Activated naive CD4-positive, alpha-beta T cell (primary cell): ENCODE measurements at regions not wholly inside any gene's neighbourhood (a gene's known extent, or its start where the extent isn't known, plus 50 kb on each side); places are given as distances from the start of the nearest gene placed in this dataset.
"Not testable (repeated sequence)": the region's sequence is repeated elsewhere in the genome, so short reads cannot be mapped to it uniquely, and the experiment has no call there.

Experiments
- DNase-seq, 4 experiments: peaks; one replicate each; lab custom pipeline; 2025; lab: John Stamatoyannopoulos, UW

DNA sequence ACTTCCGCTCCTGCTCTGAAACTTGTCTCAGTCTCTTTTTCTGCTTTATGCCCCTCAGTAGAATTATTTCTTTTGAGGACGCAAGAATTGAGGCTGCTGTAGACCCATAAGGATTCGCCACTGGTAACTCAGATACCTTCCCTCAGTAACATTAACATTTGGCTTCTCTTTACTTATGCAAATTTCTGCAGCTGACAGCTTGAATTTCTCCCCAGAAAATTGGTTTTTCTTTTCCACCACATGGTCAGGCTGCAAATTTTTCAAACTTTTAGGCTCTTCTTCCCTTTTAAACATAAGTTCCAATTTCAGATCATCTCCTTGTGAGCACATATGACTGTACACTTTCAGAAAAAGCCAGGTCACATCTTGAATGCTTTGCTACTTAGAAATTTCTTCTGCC lies 839.3 kb upstream of the GRIA3 start:
- no peak for DNase-seq

DNA sequence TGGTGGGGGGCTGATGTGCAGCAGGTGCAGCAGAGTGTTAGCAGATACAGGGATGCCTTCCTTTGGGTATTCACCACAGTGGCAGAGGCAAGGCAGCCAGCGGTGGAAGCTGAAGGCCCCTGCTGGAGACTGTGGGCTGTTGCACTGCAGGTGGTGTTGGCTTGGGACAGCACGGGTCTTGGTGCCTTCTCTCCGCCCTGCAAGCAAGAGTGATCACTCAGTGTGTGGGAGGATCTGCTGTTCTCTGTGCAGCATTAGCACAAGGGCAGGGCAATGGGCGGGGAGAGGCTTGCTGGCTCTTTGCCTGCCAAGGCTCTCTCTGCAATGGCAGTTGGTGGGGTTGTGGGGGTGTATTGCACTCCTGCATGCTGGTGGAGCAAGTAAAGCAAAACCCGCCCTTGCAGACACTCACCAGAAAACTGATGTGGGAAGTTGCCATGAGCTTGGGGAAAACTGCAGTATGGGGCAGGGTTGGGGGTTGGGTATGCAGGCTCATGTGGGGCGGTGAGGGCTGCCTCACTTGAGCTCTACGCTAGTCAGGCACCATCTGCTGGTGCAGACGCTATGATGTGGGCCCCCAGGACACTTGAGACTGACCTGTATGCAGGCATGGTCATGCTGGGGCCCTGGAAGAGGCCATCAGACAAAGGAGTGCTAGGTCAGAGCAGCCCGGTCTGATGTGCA lies 820.8 kb upstream of the GRIA3 start:
- DNase-seq = no peak

- not testable (repeated sequence) for DNase-seq
Observed at GRCh38 chrX:122375533-122375932, 808.5 kb upstream of the GRIA3 start.

DNA sequence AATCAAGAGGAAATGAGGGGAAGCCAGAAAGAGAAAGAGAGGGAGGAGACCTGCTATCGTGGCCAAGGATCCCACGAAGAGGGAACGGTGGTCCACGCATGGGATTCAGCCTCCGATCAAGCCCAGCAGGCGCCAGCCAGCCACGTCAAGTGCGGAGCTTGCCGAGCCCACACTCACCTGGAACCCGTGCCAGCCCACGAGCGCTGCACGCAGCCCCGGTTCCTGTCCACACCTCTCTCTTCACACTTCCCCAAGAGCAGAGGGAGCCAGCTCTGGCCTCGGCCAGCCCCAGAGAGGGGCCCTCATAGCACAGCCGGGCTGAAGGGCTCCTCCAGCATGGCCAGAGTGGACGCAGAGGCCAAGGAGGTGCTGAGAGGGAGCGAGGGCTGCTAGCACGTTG lies 795.1 kb upstream of the GRIA3 start:
- no peak for DNase-seq

- DNase-seq = no peak
Observed at GRCh38 chrX:122418758-122419157, 765.3 kb upstream of the GRIA3 start.

DNA sequence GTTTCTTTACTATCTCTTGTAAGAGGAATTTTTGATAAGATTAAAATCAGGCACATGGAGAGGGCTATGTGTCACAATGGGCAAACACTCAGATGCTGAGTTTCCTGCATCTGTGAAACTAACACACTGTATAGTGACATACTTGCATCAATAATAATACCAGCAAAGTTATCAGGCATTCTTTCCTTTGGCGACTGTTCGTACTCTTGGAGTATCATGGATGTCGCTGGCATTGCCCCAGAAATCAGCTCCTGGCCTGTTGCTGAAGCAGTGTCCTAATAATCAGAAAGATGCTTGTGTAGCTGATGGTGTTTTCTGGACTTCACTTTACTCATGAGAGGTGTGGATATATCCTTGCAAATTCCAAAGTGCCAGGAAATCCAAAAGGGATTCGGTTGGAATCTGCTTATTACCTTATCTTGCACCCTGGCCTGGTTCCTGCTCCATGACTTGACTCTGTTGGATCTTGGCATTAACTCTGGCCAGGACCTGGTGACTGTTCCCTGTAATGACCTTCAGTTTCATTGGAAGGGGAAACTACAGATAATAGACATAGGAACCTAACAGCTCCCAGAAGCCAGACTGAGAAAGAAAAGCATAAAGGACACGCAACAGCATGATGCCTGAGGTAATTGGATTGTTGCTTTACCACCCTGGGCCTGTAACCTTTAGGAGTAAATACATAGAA lies 762.5 kb upstream of the GRIA3 start:
- DNase-seq = no peak

DNA sequence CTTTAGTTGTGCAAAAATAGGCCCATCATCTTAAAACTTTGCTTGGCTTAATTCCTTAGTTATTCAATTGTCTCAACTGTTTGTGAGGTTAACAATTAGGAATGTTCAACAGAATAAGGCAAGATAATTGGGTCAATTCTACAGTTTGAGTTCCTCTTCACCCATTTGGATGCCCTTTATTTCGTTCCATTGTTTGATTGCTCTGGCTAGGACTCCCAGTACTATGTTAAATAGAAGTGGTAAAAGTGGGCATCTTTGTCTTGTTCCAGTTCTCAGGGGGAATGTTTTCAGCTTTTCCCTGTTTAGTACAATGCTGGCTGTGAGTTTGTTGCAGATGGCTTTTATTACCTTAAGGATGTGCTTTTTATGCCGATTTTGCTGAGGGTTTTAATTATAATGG lies 761.5 kb upstream of the GRIA3 start:
- DNase-seq = no peak

- DNase-seq = no peak
Observed at GRCh38 chrX:122434942-122435341, 749.1 kb upstream of the GRIA3 start.

DNA sequence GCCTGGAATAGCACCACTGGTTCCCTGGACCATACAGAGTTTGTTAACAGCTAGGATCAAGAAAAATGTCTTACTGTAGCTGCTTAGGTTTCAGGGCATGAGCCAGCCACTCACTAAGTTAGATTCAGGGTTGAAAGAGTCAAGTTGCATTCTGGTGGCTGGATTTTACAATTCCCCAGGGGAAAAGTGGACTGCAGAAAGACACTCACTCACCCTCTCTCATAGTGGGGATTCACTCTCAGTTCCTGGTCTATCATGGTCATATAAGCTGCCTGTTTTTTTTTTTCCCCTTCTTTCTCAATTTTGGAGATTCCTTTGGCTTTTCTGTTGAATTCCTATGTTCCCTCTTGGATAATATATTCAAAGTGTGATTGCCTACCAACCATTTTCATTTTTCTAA lies 744.2 kb upstream of the GRIA3 start:
- no peak for DNase-seq

DNA sequence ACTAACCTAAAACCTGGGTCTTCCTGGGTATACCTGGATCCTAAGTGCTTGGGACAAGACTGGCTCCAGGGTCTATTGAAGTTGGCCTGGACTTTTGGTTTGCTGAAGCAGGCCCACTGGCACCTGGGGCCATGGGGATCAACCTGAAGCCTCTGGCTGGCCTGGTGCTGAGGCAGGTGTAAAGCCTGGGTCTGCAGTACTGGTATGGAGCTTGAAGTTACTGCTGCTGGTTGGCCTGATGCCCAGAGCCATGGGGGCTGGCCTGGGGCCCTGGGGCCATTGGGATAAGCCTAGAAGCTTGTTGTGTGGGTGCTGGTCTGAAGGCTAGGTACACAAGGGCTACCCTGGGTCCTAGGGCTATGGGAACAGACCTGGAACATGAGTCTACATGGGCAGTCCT lies 743.2 kb upstream of the GRIA3 start:
- DNase-seq = no peak

- DNase-seq = no peak
Observed at GRCh38 chrX:122441451-122441850, 742.6 kb upstream of the GRIA3 start.

DNA sequence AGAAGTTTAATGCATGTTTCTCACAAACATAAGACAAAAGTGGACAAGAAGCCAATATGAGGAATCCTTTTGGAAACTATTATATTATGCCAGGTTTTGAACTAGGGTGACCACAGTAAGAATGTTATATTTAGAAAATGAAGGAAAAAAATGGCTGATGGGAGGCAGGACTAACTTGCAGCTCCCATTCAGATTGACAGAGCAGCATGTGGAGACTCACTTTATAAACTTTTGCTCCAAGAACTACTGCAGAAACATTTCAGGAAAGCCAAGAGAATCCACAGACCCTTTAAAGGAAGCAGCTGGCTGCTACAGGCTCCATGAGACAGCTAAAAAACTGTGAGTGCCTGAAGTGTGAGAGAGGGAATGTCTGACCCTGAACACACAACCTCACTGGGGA lies 738.6 kb upstream of the GRIA3 start:
- no peak for DNase-seq

DNA sequence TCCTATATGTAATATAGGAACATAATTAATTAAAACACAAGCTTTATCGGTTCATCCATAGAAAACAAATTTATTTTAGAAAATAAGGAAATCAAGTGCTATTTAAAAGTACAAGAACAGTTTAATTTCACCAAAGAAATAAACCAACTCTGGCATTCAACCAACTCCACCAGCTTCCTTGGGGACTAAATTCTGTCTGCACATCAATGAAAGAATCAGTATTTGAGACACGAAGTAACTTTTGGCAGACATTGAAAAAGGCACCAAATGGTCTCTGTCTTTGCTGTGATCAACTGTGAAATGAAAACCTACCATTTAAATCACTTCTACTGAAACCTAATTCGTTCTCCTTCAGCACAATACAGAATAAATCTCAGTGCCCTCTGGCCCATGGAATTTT lies 719.7 kb upstream of the GRIA3 start:
- no peak for DNase-seq

- DNase-seq = no peak
Observed at GRCh38 chrX:122475306-122475705, 708.8 kb upstream of the GRIA3 start.

- no peak for DNase-seq
Observed at GRCh38 chrX:122500556-122500955, 683.5 kb upstream of the GRIA3 start.

- DNase-seq = no peak
Observed at GRCh38 chrX:122501652-122502051, 682.4 kb upstream of the GRIA3 start.

DNA sequence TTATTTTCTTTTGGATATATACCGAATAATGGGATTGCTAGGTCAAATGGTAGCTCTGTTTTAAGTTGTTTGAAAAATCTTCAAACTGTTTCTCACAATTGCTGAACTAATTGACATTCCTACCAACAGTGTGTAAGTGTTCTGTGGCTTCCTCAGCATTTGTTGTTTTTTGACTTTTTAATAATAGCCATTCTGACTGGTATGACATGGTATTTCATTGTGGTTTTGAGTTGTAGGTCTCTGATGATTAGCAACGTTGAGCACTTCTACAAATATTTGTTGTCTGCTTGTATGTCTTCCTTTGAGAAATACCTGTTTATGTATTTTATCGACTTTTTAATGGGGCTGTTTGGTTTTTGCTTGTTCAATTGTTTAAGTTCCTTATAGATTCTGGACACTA lies 680.1 kb upstream of the GRIA3 start:
- no peak for DNase-seq

- DNase-seq = no peak
Observed at GRCh38 chrX:122512561-122513072, 671.5 kb upstream of the GRIA3 start.

DNA sequence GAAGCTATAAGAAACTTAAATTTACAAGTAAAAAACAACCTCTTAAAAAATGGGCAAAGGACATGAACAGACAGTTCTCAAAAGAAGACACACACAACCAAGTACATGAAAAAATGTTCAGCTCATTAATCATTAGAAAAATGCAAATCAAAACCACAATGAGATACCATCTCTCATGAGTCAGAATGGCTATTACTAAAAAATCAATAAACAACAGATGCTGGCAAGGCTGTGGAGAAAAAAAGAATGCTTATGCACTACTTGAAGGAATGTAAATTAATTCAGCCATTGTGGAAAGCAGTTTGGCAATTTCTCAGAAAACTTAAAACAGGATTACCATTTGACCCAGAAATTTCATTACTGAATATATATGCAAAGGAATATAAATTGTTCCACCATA lies 666.3 kb upstream of the GRIA3 start:
- DNase-seq = no peak

DNA sequence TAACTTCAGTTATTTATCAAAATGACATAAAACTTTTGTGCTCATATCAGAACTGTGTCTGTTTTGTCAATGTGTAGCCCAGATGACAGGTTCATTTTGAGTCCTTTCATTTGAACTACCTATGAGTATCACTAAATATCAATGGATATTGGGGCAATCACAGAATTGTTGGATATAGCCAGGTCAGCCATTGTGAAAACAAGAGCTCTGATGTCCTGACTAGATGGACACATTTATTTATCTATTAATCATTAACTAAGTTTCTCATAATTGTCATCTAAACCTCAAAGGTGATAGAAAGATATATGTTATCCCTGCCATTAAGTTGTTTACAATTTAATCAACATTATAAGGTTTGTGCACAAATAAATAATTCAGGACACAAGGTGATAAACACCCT lies 638.3 kb upstream of the GRIA3 start:
- no peak for DNase-seq

DNA sequence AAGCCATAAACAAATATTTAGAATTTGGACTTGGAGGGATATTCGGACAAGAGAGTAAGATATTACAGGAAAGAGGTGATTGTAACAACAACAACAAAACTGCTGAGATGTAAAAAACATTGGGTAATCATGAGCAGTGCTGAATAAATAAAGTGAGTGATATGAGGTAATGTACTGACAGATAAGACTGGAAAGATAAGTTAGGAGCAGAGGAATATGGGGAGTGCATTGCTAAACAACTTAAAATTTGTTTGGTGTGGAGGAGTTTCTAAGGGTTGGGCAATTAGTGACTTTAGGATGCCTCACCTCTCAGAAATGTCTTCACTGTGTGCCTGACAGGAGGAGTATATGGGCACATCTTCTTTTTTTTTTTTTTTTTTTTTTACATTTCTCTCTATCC lies 637.8 kb upstream of the GRIA3 start:
- no peak for DNase-seq

DNA sequence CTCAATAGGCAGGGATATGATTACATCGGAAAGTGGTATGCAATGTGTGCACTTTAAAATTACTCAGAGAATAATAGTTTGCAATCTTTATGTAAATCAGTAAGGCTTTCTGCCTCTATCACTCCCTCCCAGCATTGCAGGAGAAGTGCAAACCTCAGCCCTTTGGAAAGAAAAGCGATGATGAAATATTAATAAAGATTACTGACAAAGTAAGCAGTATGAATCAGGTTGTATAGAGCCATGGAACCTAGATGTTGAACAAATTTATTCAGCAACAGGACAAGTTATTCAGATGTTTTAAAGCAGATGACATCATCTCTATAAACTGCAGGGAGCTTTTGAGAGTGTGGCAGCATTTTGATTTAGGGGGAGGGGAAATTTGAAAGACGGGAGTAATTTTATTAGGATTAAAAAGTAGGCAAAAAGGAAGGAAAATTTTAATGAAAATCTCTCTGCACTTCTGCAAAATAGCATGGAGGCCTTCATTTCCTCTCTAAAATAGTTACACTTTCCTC lies 631.7 kb upstream of the GRIA3 start:
- DNase-seq = no peak

DNA sequence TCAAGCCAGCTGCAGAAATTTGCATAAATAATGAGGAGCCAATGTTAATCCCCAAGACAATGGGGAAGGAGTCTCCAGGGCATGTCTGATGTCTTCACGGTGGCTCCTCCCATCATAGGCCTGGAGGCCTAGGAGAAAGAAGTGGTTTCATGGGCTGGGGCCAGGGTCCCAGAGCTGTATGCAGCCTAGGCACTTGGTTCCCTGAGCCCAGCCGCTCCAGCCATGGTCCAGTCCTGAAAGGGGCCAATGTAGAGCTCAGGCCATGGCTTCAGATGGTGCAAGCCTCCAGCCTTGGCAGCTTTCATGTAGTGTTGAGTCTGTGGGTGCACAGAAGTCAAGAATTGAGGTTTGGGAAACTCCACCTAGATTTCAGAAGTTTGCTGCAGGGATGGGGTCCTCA lies 628.2 kb upstream of the GRIA3 start:
- no peak for DNase-seq

DNA sequence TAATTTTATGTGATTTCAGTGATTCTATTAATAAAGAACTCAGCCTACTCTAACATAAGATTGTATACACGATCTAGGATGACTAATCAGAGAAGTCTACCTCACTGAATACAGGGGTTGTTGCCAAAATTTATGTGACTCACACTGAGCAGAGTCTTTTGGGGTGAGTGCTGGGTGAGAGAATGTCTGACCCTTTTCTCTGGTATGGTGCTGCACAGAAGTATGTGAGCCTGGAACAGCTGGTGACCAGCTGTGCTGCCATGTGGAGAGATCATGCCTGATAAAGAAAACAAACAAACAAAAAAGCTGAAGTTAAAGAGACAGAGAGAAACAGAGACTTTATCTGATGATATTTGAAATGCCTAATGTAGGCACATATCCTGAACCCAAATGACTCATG lies 618.1 kb upstream of the GRIA3 start:
- DNase-seq = no peak
